HG03159 (cell line): ENCODE measurements at regions not wholly inside any gene's neighbourhood (a gene's known extent, or its start where the extent isn't known, plus 50 kb on each side); places are given as distances from the start of the nearest gene placed in this dataset.
"Not testable (repeated sequence)": the region's sequence is repeated elsewhere in the genome, so short reads cannot be mapped to it uniquely, and the experiment has no call there.

ENCODE experiments used
- ATAC-seq: cut with Tn5 transposase; IDR thresholded peaks from one replicate; pipeline ENCODE4 v1.9.1; 2021; ENCODE audit warnings: mild to moderate bottlenecking, moderate library complexity; ENCODE audit not compliant: unreplicated experiment

DNA sequence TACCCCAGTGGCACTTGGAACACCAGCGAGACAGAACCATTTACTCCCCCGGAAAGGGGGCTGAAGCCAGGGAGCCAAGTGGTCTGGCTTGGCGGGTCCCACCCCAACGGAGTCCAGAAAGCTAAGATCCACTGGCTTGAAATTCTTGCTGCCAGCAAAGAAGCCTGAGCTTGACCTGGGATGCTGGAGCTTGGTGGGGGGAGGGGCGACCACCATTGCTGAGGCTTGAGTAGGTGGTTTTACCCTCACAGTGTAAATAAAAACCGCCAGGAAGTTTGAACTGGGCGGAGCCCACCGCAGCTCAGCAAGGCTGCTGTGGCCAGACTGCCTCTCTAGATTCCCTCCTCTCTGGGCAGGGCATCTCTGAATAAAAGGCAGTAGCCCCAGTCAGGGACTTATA lies 62.8 kb downstream of the RPS24 start:
- ATAC-seq: not testable (repeated sequence)

DNA sequence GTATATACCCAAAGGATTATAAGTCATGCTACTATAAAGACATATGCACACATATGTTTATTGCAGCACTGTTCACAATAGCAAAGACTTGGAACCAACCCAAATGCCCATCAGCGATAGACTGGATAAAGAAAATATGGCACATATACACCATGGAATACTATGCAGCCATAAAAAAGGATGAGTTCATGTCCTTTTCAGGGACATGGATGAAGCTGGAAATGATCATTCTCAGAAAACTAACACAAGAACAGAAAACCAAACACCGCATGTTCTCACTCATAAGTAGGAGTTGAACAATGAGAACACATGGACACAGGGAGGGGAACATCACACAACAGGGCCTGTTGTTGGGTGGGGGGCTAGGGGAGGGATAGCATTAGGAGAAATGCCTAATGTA lies 68.9 kb downstream of the RPS24 start:
- not testable (repeated sequence) for ATAC-seq

DNA sequence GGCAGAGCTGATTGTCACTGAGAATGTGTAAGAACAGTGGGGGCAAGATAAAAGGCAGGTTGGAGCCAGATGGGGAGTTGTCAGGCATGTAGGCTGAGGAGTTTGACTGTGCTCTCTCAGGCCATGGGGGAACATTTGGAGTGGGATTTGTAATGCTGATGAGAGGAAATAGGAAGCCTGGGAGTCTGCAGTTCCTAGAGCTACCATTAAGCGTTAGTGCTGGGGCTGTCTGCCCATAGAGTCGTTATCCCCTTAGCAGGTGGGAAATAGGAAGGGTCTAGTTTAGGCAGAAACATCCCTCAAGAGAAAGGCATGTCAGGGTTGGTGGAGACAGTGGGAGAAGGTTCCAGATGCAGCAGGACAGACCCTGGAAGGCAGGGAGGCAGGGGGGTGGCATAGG lies 75.5 kb downstream of the RPS24 start:
- ATAC-seq: no peak

GRCh38 chr10:78115135-78115853 lies 81.6 kb downstream of the RPS24 start:
- no peak for ATAC-seq

- no peak for ATAC-seq
Measured at GRCh38 chr10:78116361-78116760, 82.7 kb downstream of the RPS24 start.

- ATAC-seq: no peak
Measured at GRCh38 chr10:78118591-78118990, 84.9 kb downstream of the RPS24 start.

DNA sequence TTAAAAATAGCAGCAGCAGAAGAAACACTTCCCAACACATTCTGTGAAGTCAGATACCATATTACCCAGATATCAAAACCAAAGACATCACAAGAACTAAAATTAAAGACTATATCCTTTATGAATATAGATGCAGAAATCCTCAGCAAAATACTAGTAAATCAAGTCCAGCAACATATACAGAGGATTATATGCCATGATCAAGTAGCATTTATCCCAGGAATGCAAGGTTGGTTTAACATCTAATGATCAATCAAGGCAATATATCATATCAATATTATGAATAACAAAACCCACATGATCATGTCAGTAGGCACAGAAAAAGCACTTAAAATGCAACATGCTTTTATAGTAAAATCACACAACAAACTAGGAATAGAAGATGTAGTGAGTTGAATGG lies 88.1 kb downstream of the RPS24 start:
- ATAC-seq: no peak

GRCh38 chr10:78124167-78124566 lies 90.5 kb downstream of the RPS24 start:
- no peak for ATAC-seq

- ATAC-seq: no peak
Measured at GRCh38 chr10:78129211-78129610, 95.5 kb downstream of the RPS24 start.

DNA sequence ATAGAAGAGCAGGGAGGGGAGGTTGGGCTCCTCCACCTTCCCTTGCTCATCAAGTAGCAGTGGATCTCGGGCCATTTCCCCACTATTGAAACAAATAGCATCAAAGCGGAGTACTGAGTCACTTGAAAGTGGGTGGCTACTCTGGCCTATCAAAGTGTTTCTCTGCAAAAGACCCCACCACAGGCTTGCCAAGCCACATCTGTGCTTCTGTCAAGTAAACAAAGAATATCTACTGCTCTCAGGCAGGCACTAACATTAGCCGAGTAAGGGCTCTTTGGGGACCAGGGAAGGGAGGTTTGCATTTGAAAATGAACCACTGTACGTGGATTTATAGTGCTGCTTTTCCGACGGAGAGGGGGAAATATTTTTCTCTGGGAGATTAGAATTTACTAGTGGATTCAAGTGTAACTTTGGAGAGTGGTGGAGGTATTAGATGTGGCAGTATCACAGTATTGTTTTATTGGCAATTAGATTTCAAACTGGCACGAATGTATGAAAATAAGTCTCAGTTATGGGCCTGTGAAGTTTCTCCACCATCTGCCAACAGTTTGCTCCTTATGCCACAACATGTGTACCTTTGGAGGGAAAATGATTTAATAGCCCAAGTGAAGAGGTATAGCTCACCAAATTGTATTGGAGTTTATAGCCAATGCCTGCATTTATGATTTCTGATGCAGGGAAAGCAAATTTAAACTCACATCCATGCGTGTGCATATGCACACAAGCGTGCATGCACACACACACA lies 97.5 kb downstream of the RPS24 start:
- no peak for ATAC-seq

GRCh38 chr10:78134773-78135306 lies 101.2 kb downstream of the RPS24 start:
- no peak for ATAC-seq

DNA sequence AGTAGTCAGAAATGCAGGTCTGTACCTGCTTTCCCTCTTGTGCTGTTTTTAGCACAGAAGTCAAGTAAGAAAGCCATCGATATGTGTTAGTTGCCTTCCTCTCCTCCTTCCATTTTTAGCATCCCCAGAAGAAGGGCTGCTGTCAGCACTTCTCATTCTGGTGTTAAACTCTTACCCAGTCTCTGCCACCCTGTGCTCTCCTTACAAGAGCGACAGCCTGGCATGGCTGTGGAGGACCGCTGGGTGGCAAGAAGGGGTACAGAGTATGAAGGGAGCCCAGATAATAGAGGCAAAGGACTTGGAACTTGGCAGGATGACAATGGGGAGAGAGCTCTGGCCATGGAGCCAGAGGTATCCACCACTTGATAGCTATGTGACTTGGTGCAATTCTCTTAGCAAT lies 103.5 kb downstream of the RPS24 start:
- ATAC-seq: no peak

- ATAC-seq: no peak
Measured at GRCh38 chr10:78139341-78139740, 105.7 kb downstream of the RPS24 start.

- no peak for ATAC-seq
Measured at GRCh38 chr10:78140066-78140630, 106.5 kb downstream of the RPS24 start.

GRCh38 chr10:78143576-78143975 lies 109.9 kb downstream of the RPS24 start:
- ATAC-seq: no peak

GRCh38 chr10:78146200-78146599 lies 112.5 kb downstream of the RPS24 start:
- ATAC-seq: no peak

DNA sequence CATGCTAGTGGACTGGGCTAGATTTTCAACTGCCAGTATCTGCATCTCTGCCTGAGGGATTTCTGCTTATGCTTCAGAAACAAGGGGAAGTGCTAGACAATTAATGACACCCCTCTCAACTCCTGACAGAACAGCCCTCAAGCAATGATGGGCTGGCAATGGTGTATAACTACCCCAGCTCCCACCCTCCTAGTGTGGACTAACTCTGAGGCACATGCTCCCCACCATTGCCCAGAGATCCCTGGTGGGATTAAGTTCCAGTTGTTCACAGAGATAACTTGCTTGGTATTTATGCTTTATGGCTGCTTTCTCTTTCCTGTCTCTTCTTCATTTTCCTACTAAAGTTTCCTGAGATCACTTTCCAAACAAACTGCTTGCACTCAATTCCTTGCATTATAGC lies 113.5 kb downstream of the RPS24 start:
- no peak for ATAC-seq

DNA sequence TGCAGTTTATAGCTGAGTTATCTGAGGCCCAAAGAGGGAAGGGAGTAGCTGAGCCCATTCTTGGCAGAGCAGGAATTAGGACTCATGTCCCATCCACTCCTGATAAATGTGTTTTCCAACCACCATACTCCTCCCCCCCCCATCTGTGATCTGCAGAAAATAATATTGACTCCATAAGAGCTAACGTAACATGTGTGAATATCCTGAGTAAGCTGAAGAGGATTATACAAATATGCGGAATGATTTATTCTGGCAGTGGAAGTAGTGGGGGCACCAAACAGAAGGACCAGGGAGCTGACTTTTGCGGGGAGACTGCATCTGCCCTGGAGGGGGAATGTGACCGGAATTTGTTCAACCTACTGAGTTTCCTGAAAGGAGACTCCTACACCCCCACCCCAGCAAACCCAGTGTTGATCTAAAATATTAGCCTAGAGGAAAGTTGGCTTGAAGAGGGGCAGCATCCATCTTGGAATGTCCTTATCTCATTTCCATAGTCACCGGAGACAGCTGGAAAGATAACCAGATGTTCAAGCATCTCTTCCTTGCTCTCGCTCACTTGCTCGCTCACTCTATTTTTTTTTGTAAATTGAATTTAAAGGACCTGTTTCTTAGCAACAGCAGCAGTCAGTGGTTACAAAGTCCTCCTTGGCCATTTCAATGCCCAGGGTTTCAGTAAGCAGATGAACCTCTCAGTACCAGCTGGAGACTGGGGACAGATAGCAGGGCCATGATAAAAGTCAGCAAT lies 114.7 kb downstream of the RPS24 start:
- ATAC-seq: no peak

- ATAC-seq: no peak
Measured at GRCh38 chr10:78148961-78149612, 115.4 kb downstream of the RPS24 start.

GRCh38 chr10:78150756-78151155 lies 117.1 kb downstream of the RPS24 start:
- ATAC-seq: no peak

DNA sequence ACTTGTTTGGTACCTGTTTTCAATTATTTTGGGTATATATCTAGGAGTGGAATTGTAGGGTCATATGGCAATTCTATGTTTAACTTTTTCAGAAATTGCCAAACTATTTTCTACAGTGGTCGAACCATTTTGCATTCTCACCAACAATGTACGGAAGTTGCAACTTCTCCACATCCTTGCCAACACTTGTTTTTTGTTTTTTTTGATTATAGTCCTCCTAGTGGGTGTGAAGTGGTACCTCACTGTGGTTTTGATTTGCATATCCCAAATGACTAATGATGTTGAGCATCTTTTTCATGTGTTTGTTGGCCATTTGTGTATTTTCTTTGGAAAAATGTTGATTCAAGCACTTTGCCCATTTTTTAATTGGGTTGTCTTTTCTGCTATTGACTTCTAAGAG lies 122.1 kb downstream of the RPS24 start:
- ATAC-seq: no peak
